ENCODE measurements at regions not wholly inside any gene's neighbourhood (a gene's known extent, or its start where the extent isn't known, plus 50 kb on each side); places are given as distances from the start of the nearest gene placed in this dataset.

DNA sequence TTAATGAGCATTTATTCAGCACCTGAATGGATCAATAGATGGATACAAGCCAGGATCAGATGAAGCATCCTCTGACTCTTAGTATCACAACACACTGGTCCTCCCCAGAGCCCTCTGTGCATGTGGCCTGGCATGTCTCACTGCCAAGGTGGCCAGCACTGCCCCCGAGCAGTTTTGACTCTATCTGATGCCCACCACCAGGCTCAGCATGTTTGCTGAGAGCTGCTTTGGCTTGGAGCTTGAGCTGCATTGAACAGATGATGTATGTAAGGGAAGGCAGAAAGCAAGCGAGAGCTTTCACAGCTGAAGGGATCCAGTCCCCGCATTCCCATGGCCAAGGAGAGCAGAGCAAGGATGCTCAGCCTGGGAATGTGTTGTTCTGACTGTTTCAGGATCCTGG lies 320.3 kb downstream of the BUD13 start:
- H3K4me1 ChIP-seq (ENCODE audit: control insufficient read depth in 1 of 2, insufficient read depth in 2 of 2, low read depth in 1 of 2, low read length in 1 of 2) = peaks cover 0 to 38% of the 10 kb centered on the region in 2 experiments; a peak in 1 of 4 replicates
- DNase-seq = peak; percentile 78
- H3K9me2 ChIP-seq = no peaks in the 10 kb centered on the region
- H3K9me3 ChIP-seq = no peaks in the 10 kb centered on the region
- ChIA-PET POLR2A (interaction anchor here (0.6 to 4.4 kb wide), 17 partner anchors 8 to 253 kb away, joined by 3 to 36 read pairs (median 5); no protein-coding TSS in a partner anchor), CTCF (interaction anchor here (0.8 to 5.2 kb wide), 11 partner anchors 10 to 236 kb away, joined by 3 to 56 read pairs (median 3); no protein-coding TSS in a partner anchor)
- no peak overlapping the region for H3K9ac ChIP-seq
- no peak overlapping the region for H3K4me2 ChIP-seq
- no peaks in the 10 kb centered on the region for H3K27me3 ChIP-seq (ENCODE audit: insufficient read depth)
- H4K20me1 ChIP-seq (ENCODE audit: insufficient read depth) = no peaks in the 10 kb centered on the region
- H3K27ac ChIP-seq (ENCODE audit: low read depth in 2 of 2, low read length in 1 of 2) = peak overlapping the region in 1 of 2 experiments; percentile 99; a peak in 2 of 4 replicates
- H2AFZ ChIP-seq (ENCODE audit: low read depth) = no peak overlapping the region
- no peaks in the 10 kb centered on the region for H3K79me2 ChIP-seq (ENCODE audit: insufficient read depth)
- no peaks in the 10 kb centered on the region for H3F3A ChIP-seq (replicated peaks; ENCODE audit: insufficient read depth)
- WGBS (ENCODE audit: low lambda C conversion rate) = 7% methylated on average over 2 of the region's 3 CpGs
- no peak overlapping the region for H3K4me3 ChIP-seq (ENCODE audit: low read depth in 2 of 2, low read length in 1 of 2)
- no peaks in the 10 kb centered on the region for H3K36me3 ChIP-seq (replicated peaks in 1 of 2; ENCODE audit: control insufficient read depth in 1 of 2, insufficient read depth in 2 of 2, low read length in 1 of 2)
- TF ChIP-seq YY1 (IDR thresholded peaks at IDR 0.05; ENCODE audit: low read depth) = no peak
- peak; percentile 57; the same call in 1 of the 2 replicates for TF ChIP-seq MXI1 (IDR thresholded peaks at IDR 0.05; ENCODE audit: low read depth, low read length)
- TF ChIP-seq, protein P1, sequence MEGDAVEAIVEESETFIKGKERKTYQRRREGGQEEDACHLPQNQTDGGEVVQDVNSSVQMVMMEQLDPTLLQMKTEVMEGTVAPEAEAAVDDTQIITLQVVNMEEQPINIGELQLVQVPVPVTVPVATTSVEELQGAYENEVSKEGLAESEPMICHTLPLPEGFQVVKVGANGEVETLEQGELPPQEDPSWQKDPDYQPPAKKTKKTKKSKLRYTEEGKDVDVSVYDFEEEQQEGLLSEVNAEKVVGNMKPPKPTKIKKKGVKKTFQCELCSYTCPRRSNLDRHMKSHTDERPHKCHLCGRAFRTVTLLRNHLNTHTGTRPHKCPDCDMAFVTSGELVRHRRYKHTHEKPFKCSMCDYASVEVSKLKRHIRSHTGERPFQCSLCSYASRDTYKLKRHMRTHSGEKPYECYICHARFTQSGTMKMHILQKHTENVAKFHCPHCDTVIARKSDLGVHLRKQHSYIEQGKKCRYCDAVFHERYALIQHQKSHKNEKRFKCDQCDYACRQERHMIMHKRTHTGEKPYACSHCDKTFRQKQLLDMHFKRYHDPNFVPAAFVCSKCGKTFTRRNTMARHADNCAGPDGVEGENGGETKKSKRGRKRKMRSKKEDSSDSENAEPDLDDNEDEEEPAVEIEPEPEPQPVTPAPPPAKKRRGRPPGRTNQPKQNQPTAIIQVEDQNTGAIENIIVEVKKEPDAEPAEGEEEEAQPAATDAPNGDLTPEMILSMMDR (IDR thresholded peaks at IDR 0.05) = no peak
- no peak for TF ChIP-seq TEAD4 (IDR thresholded peaks at IDR 0.05; ENCODE audit: borderline replicate concordance, insufficient read depth)
- TF ChIP-seq, protein P2, sequence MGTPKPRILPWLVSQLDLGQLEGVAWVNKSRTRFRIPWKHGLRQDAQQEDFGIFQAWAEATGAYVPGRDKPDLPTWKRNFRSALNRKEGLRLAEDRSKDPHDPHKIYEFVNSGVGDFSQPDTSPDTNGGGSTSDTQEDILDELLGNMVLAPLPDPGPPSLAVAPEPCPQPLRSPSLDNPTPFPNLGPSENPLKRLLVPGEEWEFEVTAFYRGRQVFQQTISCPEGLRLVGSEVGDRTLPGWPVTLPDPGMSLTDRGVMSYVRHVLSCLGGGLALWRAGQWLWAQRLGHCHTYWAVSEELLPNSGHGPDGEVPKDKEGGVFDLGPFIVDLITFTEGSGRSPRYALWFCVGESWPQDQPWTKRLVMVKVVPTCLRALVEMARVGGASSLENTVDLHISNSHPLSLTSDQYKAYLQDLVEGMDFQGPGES (IDR thresholded peaks at IDR 0.05; ENCODE audit: low read depth, low read length) = no peak
- TF ChIP-seq GABPA (IDR thresholded peaks at IDR 0.05; ENCODE audit: low read depth) = no peak
- no peak for TF ChIP-seq POLR2AphosphoS5 (IDR thresholded peaks at IDR 0.05; ENCODE audit: low read depth, low read length)
- no peak for TF ChIP-seq FOXM1 (IDR thresholded peaks at IDR 0.05; ENCODE audit: low read depth)
- TF ChIP-seq, protein P3, sequence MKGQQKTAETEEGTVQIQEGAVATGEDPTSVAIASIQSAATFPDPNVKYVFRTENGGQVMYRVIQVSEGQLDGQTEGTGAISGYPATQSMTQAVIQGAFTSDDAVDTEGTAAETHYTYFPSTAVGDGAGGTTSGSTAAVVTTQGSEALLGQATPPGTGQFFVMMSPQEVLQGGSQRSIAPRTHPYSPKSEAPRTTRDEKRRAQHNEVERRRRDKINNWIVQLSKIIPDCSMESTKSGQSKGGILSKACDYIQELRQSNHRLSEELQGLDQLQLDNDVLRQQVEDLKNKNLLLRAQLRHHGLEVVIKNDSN (IDR thresholded peaks at IDR 0.05; ENCODE audit: borderline replicate concordance, low read depth) = no peak
- TF ChIP-seq FOXJ3 (CRISPR knock-in tag; IDR thresholded peaks at IDR 0.05) = peak; percentile 90
- TF ChIP-seq, protein P4, sequence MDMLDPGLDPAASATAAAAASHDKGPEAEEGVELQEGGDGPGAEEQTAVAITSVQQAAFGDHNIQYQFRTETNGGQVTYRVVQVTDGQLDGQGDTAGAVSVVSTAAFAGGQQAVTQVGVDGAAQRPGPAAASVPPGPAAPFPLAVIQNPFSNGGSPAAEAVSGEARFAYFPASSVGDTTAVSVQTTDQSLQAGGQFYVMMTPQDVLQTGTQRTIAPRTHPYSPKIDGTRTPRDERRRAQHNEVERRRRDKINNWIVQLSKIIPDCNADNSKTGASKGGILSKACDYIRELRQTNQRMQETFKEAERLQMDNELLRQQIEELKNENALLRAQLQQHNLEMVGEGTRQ (IDR thresholded peaks at IDR 0.05; ENCODE audit: borderline replicate concordance, low read depth, low read length) = no peak
- no peak for TF ChIP-seq MEF2A (IDR thresholded peaks at IDR 0.05; ENCODE audit: borderline replicate concordance, low read depth)
- TF ChIP-seq FOSL2 (IDR thresholded peaks at IDR 0.05; ENCODE audit: borderline replicate concordance, low read depth) = no peak
- no peak for TF ChIP-seq SMC3 (IDR thresholded peaks at IDR 0.05; ENCODE audit: low read depth, low read length)
- TF ChIP-seq, protein P5, sequence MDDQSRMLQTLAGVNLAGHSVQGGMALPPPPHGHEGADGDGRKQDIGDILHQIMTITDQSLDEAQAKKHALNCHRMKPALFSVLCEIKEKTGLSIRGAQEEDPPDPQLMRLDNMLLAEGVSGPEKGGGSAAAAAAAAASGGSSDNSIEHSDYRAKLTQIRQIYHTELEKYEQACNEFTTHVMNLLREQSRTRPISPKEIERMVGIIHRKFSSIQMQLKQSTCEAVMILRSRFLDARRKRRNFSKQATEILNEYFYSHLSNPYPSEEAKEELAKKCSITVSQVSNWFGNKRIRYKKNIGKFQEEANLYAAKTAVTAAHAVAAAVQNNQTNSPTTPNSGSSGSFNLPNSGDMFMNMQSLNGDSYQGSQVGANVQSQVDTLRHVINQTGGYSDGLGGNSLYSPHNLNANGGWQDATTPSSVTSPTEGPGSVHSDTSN (IDR thresholded peaks at IDR 0.05) = no peak
- TF ChIP-seq SIN3A (IDR thresholded peaks at IDR 0.05; ENCODE audit: borderline replicate concordance, low read depth, low read length) = no peak
- peak in 1 of 2 experiments; percentile 98; a peak in 2 of 4 replicates for TF ChIP-seq EP300 (IDR thresholded peaks at IDR 0.05; ENCODE audit: borderline replicate concordance in 1 of 2, low read depth in 1 of 2, low read length in 1 of 2)
- TF ChIP-seq, protein P6, sequence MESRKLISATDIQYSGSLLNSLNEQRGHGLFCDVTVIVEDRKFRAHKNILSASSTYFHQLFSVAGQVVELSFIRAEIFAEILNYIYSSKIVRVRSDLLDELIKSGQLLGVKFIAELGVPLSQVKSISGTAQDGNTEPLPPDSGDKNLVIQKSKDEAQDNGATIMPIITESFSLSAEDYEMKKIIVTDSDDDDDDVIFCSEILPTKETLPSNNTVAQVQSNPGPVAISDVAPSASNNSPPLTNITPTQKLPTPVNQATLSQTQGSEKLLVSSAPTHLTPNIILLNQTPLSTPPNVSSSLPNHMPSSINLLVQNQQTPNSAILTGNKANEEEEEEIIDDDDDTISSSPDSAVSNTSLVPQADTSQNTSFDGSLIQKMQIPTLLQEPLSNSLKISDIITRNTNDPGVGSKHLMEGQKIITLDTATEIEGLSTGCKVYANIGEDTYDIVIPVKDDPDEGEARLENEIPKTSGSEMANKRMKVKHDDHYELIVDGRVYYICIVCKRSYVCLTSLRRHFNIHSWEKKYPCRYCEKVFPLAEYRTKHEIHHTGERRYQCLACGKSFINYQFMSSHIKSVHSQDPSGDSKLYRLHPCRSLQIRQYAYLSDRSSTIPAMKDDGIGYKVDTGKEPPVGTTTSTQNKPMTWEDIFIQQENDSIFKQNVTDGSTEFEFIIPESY (IDR thresholded peaks at IDR 0.05; ENCODE audit: borderline replicate concordance, low read depth) = no peak
- no peak for TF ChIP-seq NRF1 (IDR thresholded peaks at IDR 0.05; ENCODE audit: low read depth, low read length)
- TF ChIP-seq CHD2 (IDR thresholded peaks at IDR 0.05; ENCODE audit: low read length, partially characterized antibody) = peak; percentile 90
- TF ChIP-seq, protein P7, sequence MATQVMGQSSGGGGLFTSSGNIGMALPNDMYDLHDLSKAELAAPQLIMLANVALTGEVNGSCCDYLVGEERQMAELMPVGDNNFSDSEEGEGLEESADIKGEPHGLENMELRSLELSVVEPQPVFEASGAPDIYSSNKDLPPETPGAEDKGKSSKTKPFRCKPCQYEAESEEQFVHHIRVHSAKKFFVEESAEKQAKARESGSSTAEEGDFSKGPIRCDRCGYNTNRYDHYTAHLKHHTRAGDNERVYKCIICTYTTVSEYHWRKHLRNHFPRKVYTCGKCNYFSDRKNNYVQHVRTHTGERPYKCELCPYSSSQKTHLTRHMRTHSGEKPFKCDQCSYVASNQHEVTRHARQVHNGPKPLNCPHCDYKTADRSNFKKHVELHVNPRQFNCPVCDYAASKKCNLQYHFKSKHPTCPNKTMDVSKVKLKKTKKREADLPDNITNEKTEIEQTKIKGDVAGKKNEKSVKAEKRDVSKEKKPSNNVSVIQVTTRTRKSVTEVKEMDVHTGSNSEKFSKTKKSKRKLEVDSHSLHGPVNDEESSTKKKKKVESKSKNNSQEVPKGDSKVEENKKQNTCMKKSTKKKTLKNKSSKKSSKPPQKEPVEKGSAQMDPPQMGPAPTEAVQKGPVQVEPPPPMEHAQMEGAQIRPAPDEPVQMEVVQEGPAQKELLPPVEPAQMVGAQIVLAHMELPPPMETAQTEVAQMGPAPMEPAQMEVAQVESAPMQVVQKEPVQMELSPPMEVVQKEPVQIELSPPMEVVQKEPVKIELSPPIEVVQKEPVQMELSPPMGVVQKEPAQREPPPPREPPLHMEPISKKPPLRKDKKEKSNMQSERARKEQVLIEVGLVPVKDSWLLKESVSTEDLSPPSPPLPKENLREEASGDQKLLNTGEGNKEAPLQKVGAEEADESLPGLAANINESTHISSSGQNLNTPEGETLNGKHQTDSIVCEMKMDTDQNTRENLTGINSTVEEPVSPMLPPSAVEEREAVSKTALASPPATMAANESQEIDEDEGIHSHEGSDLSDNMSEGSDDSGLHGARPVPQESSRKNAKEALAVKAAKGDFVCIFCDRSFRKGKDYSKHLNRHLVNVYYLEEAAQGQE (IDR thresholded peaks at IDR 0.05; ENCODE audit: low read depth, low read length) = no peak

Data from SK-N-SH (cell line).